ENCODE measurements at regions not wholly inside any gene's neighbourhood (a gene's known extent, or its start where the extent isn't known, plus 50 kb on each side); places are given as distances from the start of the nearest gene placed in this dataset.

- CTCF ChIA-PET = no interaction called here
- no CpG with 5 or more reads among the region's 6 CpGs for WGBS (ENCODE audit: insufficient coverage)
These were observed 285.4 kb upstream of the USP24 start for GRCh38 chr1:55500601-55501000.

GRCh38 chr1:55490547-55490946, 275.4 kb upstream of the USP24 start:
- Histone ChIP-seq H3K36me3 (ENCODE audit: control insufficient read depth in 4 of 4, insufficient read depth in 4 of 4, low read length in 3 of 4) (no peaks in the 10 kb centered on the region), H3K4me3 (ENCODE audit: control insufficient read depth in 1 of 7, extremely low read depth in 1 of 7, insufficient read depth in 4 of 7, low read depth in 2 of 7, low read length in 6 of 7) (no peak overlapping the region), H3K27me3 (replicated peaks in 2 of 5; ENCODE audit: control insufficient read depth in 4 of 5, insufficient read depth in 5 of 5, low read length in 4 of 5) (no peaks in the 10 kb centered on the region), H3K4me1 (ENCODE audit: control extremely low read depth in 1 of 4, control insufficient read depth in 4 of 4, insufficient read depth in 4 of 4, low read length in 3 of 4) (no peaks in the 10 kb centered on the region), H3K27ac (ENCODE audit: insufficient read depth in 1 of 2, low read depth in 1 of 2, low read length in 2 of 2, poor library complexity in 1 of 2, severe bottlenecking in 2 of 2) (no peak overlapping the region), H3K9me3 (ENCODE audit: control extremely low read depth in 1 of 5, control insufficient read depth in 4 of 5, insufficient read depth in 2 of 5, low read depth in 1 of 5, low read length in 4 of 5) (no peaks in the 10 kb centered on the region)
- POLR2A ChIA-PET = interaction anchor here (0.6 kb wide), 1 partner anchor 1191 kb away, joined by 3 read pairs; no protein-coding TSS in a partner anchor
- DNase-seq = no peak
- 60% methylated on average over 1 of the region's 1 CpG for WGBS (ENCODE audit: insufficient coverage)
- CTCF ChIA-PET = no interaction called here

More at GRCh38 chr1:55500601-55501000, 285.4 kb upstream of the USP24 start:
- Histone ChIP-seq H3K9me3 (ENCODE audit: control extremely low read depth in 1 of 5, control insufficient read depth in 4 of 5, insufficient read depth in 2 of 5, low read depth in 1 of 5, low read length in 4 of 5) (no peaks in the 10 kb centered on the region), H3K36me3 (ENCODE audit: control insufficient read depth in 4 of 4, insufficient read depth in 4 of 4, low read length in 3 of 4) (no peaks in the 10 kb centered on the region), H3K4me1 (ENCODE audit: control extremely low read depth in 1 of 4, control insufficient read depth in 4 of 4, insufficient read depth in 4 of 4, low read length in 3 of 4) (no peaks in the 10 kb centered on the region), H3K4me3 (ENCODE audit: control insufficient read depth in 1 of 7, extremely low read depth in 1 of 7, insufficient read depth in 4 of 7, low read depth in 2 of 7, low read length in 6 of 7) (no peak overlapping the region), H3K27ac (ENCODE audit: insufficient read depth in 1 of 2, low read depth in 1 of 2, low read length in 2 of 2, poor library complexity in 1 of 2, severe bottlenecking in 2 of 2) (no peak overlapping the region), H3K27me3 (replicated peaks in 2 of 5; ENCODE audit: control insufficient read depth in 4 of 5, insufficient read depth in 5 of 5, low read length in 4 of 5) (peaks cover 0 to 4% (median 0%) of the 10 kb centered on the region in 5 experiments)
- DNase-seq = no peak
- POLR2A ChIA-PET = no interaction called here

GRCh38 chr1:55484173-55484572, 269.0 kb upstream of the USP24 start:
- Histone ChIP-seq H3K9me3 (ENCODE audit: control extremely low read depth in 1 of 5, control insufficient read depth in 4 of 5, insufficient read depth in 2 of 5, low read depth in 1 of 5, low read length in 4 of 5) (no peaks in the 10 kb centered on the region), H3K27me3 (replicated peaks in 2 of 5; ENCODE audit: control insufficient read depth in 4 of 5, insufficient read depth in 5 of 5, low read length in 4 of 5) (no peaks in the 10 kb centered on the region), H3K36me3 (ENCODE audit: control insufficient read depth in 4 of 4, insufficient read depth in 4 of 4, low read length in 3 of 4) (no peaks in the 10 kb centered on the region), H3K4me1 (ENCODE audit: control extremely low read depth in 1 of 4, control insufficient read depth in 4 of 4, insufficient read depth in 4 of 4, low read length in 3 of 4) (no peaks in the 10 kb centered on the region), H3K4me3 (ENCODE audit: control insufficient read depth in 1 of 7, extremely low read depth in 1 of 7, insufficient read depth in 4 of 7, low read depth in 2 of 7, low read length in 6 of 7) (no peak overlapping the region), H3K27ac (ENCODE audit: insufficient read depth in 1 of 2, low read depth in 1 of 2, low read length in 2 of 2, poor library complexity in 1 of 2, severe bottlenecking in 2 of 2) (no peak overlapping the region)
- WGBS (ENCODE audit: insufficient coverage) = 100% methylated on average over 1 of the region's 1 CpG
- ChIA-PET POLR2A (no interaction called here), CTCF (no interaction called here)
- DNase-seq = no peak

GRCh38 chr1:55483523-55483922, 268.4 kb upstream of the USP24 start:
- Histone ChIP-seq H3K36me3 (ENCODE audit: control insufficient read depth in 4 of 4, insufficient read depth in 4 of 4, low read length in 3 of 4) (no peaks in the 10 kb centered on the region), H3K4me1 (ENCODE audit: control extremely low read depth in 1 of 4, control insufficient read depth in 4 of 4, insufficient read depth in 4 of 4, low read length in 3 of 4) (no peaks in the 10 kb centered on the region), H3K9me3 (ENCODE audit: control extremely low read depth in 1 of 5, control insufficient read depth in 4 of 5, insufficient read depth in 2 of 5, low read depth in 1 of 5, low read length in 4 of 5) (no peaks in the 10 kb centered on the region), H3K4me3 (ENCODE audit: control insufficient read depth in 1 of 7, extremely low read depth in 1 of 7, insufficient read depth in 4 of 7, low read depth in 2 of 7, low read length in 6 of 7) (no peak overlapping the region), H3K27me3 (replicated peaks in 2 of 5; ENCODE audit: control insufficient read depth in 4 of 5, insufficient read depth in 5 of 5, low read length in 4 of 5) (no peaks in the 10 kb centered on the region), H3K27ac (ENCODE audit: insufficient read depth in 1 of 2, low read depth in 1 of 2, low read length in 2 of 2, poor library complexity in 1 of 2, severe bottlenecking in 2 of 2) (no peak overlapping the region)
- ChIA-PET CTCF (no interaction called here), POLR2A (no interaction called here)
- WGBS (ENCODE audit: insufficient coverage) = no CpG with 5 or more reads among the region's 2 CpGs
- no peak for DNase-seq

- 100% methylated on average over 2 of the region's 3 CpGs for WGBS (ENCODE audit: insufficient coverage)
- no peak overlapping the region for H3K27ac ChIP-seq (ENCODE audit: insufficient read depth in 1 of 2, low read depth in 1 of 2, low read length in 2 of 2, poor library complexity in 1 of 2, severe bottlenecking in 2 of 2)
- H3K4me1 ChIP-seq (ENCODE audit: control extremely low read depth in 1 of 4, control insufficient read depth in 4 of 4, insufficient read depth in 4 of 4, low read length in 3 of 4) = no peaks in the 10 kb centered on the region
- CTCF ChIA-PET = no interaction called here
- no peak for DNase-seq
- no peak overlapping the region for H3K4me3 ChIP-seq (ENCODE audit: control insufficient read depth in 1 of 7, extremely low read depth in 1 of 7, insufficient read depth in 4 of 7, low read depth in 2 of 7, low read length in 6 of 7)
- H3K36me3 ChIP-seq (ENCODE audit: control insufficient read depth in 4 of 4, insufficient read depth in 4 of 4, low read length in 3 of 4) = no peaks in the 10 kb centered on the region
- H3K9me3 ChIP-seq (ENCODE audit: control extremely low read depth in 1 of 5, control insufficient read depth in 4 of 5, insufficient read depth in 2 of 5, low read depth in 1 of 5, low read length in 4 of 5) = no peaks in the 10 kb centered on the region
- POLR2A ChIA-PET = no interaction called here
- no peaks in the 10 kb centered on the region for H3K27me3 ChIP-seq (replicated peaks in 2 of 5; ENCODE audit: control insufficient read depth in 4 of 5, insufficient read depth in 5 of 5, low read length in 4 of 5)
These were observed 266.5 kb upstream of the USP24 start for GRCh38 chr1:55481634-55482033.

DNA sequence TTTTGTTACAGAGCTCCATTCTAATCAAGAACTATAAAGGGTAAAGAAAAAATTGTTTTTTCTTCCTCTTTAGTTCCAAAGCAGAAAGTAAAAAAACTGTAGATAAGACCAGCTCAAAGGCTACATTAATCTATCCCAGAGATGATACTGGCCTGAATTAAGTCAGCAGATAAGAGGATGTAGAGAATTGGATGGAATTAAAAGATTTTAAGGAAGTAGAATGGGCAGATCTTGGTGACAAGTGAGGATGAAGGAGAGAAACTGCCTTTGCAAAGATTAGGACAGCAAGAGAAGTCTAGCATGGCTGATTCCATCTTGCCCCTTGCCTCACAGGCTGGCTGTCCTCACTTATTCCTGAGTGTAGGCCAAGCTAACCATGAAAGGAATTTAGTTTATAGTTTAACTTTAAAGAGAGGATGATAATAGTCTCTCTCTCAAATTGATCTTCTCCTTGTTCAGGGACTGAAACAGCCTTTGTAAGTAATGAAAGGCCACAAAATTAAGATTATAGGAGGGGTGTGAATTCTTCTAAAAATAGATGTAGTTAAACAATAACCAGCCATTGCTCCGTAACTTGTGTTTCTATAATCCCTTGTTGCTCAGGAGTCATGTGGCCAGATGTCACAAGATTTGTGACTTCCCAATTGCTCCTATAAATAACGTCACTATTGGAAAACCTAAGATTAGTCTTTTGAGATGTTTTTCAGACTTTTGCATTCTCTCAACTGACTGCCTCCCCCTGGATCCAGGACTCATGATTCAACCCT, 265.0 kb upstream of the USP24 start:
- CTCF ChIA-PET = interaction anchor here (1.4 kb wide), 1 partner anchor 1101 kb away, joined by 3 read pairs; no protein-coding TSS in a partner anchor
- H3K27me3 ChIP-seq (replicated peaks in 2 of 5; ENCODE audit: control insufficient read depth in 4 of 5, insufficient read depth in 5 of 5, low read length in 4 of 5) = no peaks in the 10 kb centered on the region

DNA sequence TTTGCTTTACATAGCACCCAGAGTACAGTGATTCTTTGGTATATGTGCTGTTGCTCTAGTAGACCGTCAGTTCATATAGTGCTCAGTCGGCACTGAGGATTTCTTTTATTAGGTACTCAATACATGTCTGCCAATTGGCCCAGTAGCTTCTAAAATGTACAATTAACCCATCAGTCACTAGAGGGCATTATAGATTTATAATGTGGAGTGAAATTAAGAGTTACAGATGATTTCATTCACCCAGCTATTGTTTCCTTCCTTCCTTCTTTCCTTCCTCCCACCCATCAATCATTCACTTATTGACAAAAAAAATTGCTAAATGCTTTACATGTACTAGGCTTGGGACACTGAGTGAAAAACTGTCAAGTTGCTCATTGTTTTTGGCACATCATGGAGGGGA, 263.6 kb upstream of the USP24 start:
- Histone ChIP-seq H3K27ac (ENCODE audit: insufficient read depth in 1 of 2, low read depth in 1 of 2, low read length in 2 of 2, poor library complexity in 1 of 2, severe bottlenecking in 2 of 2) (no peak overlapping the region), H3K4me1 (ENCODE audit: control extremely low read depth in 1 of 4, control insufficient read depth in 4 of 4, insufficient read depth in 4 of 4, low read length in 3 of 4) (peaks cover 0 to 18% (median 6%) of the 10 kb centered on the region in 4 experiments), H3K27me3 (replicated peaks in 2 of 5; ENCODE audit: control insufficient read depth in 4 of 5, insufficient read depth in 5 of 5, low read length in 4 of 5) (no peaks in the 10 kb centered on the region), H3K9me3 (ENCODE audit: control extremely low read depth in 1 of 5, control insufficient read depth in 4 of 5, insufficient read depth in 2 of 5, low read depth in 1 of 5, low read length in 4 of 5) (no peaks in the 10 kb centered on the region), H3K4me3 (ENCODE audit: control insufficient read depth in 1 of 7, extremely low read depth in 1 of 7, insufficient read depth in 4 of 7, low read depth in 2 of 7, low read length in 6 of 7) (no peak overlapping the region), H3K36me3 (ENCODE audit: control insufficient read depth in 4 of 4, insufficient read depth in 4 of 4, low read length in 3 of 4) (no peaks in the 10 kb centered on the region)
- POLR2A ChIA-PET = no interaction called here
- peak; percentile 12 to 28 (median 18) for DNase-seq
- no CpG with 5 or more reads among the region's 2 CpGs for WGBS (ENCODE audit: insufficient coverage)
- CTCF ChIA-PET = interaction anchor here (0.8 to 5.1 kb wide), 4 partner anchors 14 to 1106 kb away, joined by 3 to 32 read pairs (median 5); no protein-coding TSS in a partner anchor

More for the DNA sequence above, 265.0 kb upstream of the USP24 start:
- Histone ChIP-seq H3K27ac (ENCODE audit: insufficient read depth in 1 of 2, low read depth in 1 of 2, low read length in 2 of 2, poor library complexity in 1 of 2, severe bottlenecking in 2 of 2) (no peak overlapping the region), H3K4me3 (ENCODE audit: control insufficient read depth in 1 of 7, extremely low read depth in 1 of 7, insufficient read depth in 4 of 7, low read depth in 2 of 7, low read length in 6 of 7) (no peak overlapping the region), H3K4me1 (ENCODE audit: control extremely low read depth in 1 of 4, control insufficient read depth in 4 of 4, insufficient read depth in 4 of 4, low read length in 3 of 4) (peaks cover 0 to 4% (median 0%) of the 10 kb centered on the region in 4 experiments), H3K36me3 (ENCODE audit: control insufficient read depth in 4 of 4, insufficient read depth in 4 of 4, low read length in 3 of 4) (no peaks in the 10 kb centered on the region), H3K9me3 (ENCODE audit: control extremely low read depth in 1 of 5, control insufficient read depth in 4 of 5, insufficient read depth in 2 of 5, low read depth in 1 of 5, low read length in 4 of 5) (no peaks in the 10 kb centered on the region)
- WGBS (ENCODE audit: insufficient coverage) = 93% methylated on average over 2 of the region's 2 CpGs
- peak in 1 of 3 donors; percentile 1 for DNase-seq
- POLR2A ChIA-PET = no interaction called here

Data from common myeloid progenitor, CD34-positive (primary cell).